ENCODE measurements at regions not wholly inside any gene's neighbourhood (a gene's known extent, or its start where the extent isn't known, plus 50 kb on each side); places are given as distances from the start of the nearest gene placed in this dataset.
"Not testable (repeated sequence)": the region's sequence is repeated elsewhere in the genome, so short reads cannot be mapped to it uniquely, and the experiment has no call there.

DNA sequence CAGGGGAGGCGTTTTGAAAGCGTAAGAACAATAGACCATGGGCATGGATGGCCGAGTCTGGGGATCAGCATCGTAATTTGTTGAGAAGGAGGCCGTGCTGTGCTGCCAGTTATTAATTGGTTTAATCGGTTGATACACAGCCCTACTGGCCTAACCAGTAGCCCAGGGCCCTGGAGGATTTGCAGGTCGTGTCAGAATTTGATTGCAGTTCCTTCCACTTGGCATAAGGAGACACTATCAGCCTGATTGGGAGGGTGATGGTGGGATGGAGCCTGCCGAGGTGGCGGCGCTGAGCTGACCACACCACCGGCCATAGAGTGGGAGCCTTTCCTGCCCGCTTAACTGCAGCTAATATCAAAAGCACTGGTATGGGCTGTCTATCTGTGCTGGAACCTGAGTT is 133.4 kb downstream of the POTEH start:
- H3K36me3 ChIP-seq (ENCODE audit: control insufficient read depth in 1 of 2, insufficient read depth in 2 of 2, low read length in 2 of 2); H3K27ac ChIP-seq (ENCODE audit: low read depth, low read length); H3K4me2 ChIP-seq (ENCODE audit: low read length); DNase-seq; H4K12ac ChIP-seq (ENCODE audit: low read depth, low read length); H2AK5ac ChIP-seq (ENCODE audit: low read length); H4K8ac ChIP-seq (ENCODE audit: low read depth, low read length); H3K27me3 ChIP-seq (ENCODE audit: insufficient read depth, low read length); H3K4ac ChIP-seq (ENCODE audit: low read depth, low read length); H3K79me1 ChIP-seq (ENCODE audit: low read length); H3K14ac ChIP-seq (ENCODE audit: low read length); H3K79me2 ChIP-seq (ENCODE audit: control insufficient read depth, insufficient read depth, low read length, poor library complexity); H3K9ac ChIP-seq (ENCODE audit: low read length); H3K4me1 ChIP-seq (ENCODE audit: control insufficient read depth in 1 of 2, insufficient read depth in 2 of 2, low read length in 2 of 2); H2BK12ac ChIP-seq (ENCODE audit: low read length); H3K9me3 ChIP-seq (ENCODE audit: insufficient read depth, low read depth, low read length); H3K18ac ChIP-seq (ENCODE audit: low read length); H4K91ac ChIP-seq (ENCODE audit: low read depth, low read length); H2BK120ac ChIP-seq (ENCODE audit: insufficient read depth, low read length, poor library complexity); H3K23ac ChIP-seq (ENCODE audit: low read length); H2AFZ ChIP-seq (ENCODE audit: insufficient read depth, low read length, poor library complexity); H3K4me3 ChIP-seq (ENCODE audit: low read depth, low read length); H2BK5ac ChIP-seq (ENCODE audit: low read depth, low read length, poor library complexity): not testable (repeated sequence)
- WGBS (ENCODE audit: extremely low coverage, insufficient coverage, insufficient read length): no CpG with 5 or more reads among the region's 12 CpGs

DNA sequence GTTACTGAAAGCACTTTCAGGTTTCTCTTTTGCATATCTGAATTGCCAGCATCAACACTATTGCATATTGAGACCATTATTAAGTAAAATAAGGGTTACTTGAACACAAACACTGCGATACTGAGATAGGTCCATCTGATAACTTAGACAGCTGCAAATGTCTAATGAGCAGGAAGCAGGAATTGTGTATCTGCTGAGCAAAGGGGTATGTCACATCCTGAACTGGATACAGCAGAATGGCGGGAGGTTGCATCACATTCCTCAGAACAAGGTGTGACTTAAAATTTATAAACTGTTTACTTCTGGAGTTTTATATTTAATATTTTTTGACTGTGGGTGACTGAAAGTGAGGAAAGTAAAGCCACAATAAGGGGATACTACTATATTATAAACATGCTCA is 142.4 kb downstream of the POTEH start:
- not testable (repeated sequence) for H3K27me3 ChIP-seq (ENCODE audit: insufficient read depth, low read length); H2BK12ac ChIP-seq (ENCODE audit: low read length); H3K14ac ChIP-seq (ENCODE audit: low read length); H4K91ac ChIP-seq (ENCODE audit: low read depth, low read length); H2AK5ac ChIP-seq (ENCODE audit: low read length); H3K9ac ChIP-seq (ENCODE audit: low read length); H4K8ac ChIP-seq (ENCODE audit: low read depth, low read length); DNase-seq; H3K79me2 ChIP-seq (ENCODE audit: control insufficient read depth, insufficient read depth, low read length, poor library complexity); H3K9me3 ChIP-seq (ENCODE audit: insufficient read depth, low read depth, low read length); H3K4me2 ChIP-seq (ENCODE audit: low read length); H2AFZ ChIP-seq (ENCODE audit: insufficient read depth, low read length, poor library complexity); H3K4ac ChIP-seq (ENCODE audit: low read depth, low read length); H3K23ac ChIP-seq (ENCODE audit: low read length); H3K27ac ChIP-seq (ENCODE audit: low read depth, low read length); H3K36me3 ChIP-seq (ENCODE audit: control insufficient read depth in 1 of 2, insufficient read depth in 2 of 2, low read length in 2 of 2); H3K4me3 ChIP-seq (ENCODE audit: low read depth, low read length); H3K79me1 ChIP-seq (ENCODE audit: low read length); H3K4me1 ChIP-seq (ENCODE audit: control insufficient read depth in 1 of 2, insufficient read depth in 2 of 2, low read length in 2 of 2); H3K18ac ChIP-seq (ENCODE audit: low read length); H2BK120ac ChIP-seq (ENCODE audit: insufficient read depth, low read length, poor library complexity); H2BK5ac ChIP-seq (ENCODE audit: low read depth, low read length, poor library complexity); H4K12ac ChIP-seq (ENCODE audit: low read depth, low read length)
- no CpG with 5 or more reads among the region's 2 CpGs for WGBS (ENCODE audit: extremely low coverage, insufficient coverage, insufficient read length)

DNA sequence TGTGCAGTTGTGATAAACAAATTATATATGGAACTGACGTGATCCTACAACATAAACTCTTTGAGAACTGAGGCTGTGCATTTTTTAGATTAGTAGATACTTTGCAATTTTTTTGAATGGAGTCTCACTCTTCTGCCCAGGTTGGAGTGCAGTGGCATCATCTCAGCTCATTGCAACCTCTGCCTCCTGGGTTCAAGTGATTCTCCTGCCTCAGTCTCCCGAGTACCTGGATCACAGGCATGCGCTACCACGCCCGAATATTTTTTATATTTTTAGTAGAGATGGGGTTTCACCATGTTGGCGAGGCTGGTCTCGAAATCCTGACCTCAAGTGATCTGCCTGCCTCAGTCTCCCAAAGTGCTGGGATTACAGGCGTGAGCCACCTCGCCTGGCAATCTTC is 145.9 kb downstream of the POTEH start:
- not testable (repeated sequence) for H2BK5ac ChIP-seq (ENCODE audit: low read depth, low read length, poor library complexity); H3K4ac ChIP-seq (ENCODE audit: low read depth, low read length); H3K4me2 ChIP-seq (ENCODE audit: low read length); H2BK120ac ChIP-seq (ENCODE audit: insufficient read depth, low read length, poor library complexity); H2BK12ac ChIP-seq (ENCODE audit: low read length); H3K9me3 ChIP-seq (ENCODE audit: insufficient read depth, low read depth, low read length); H3K79me2 ChIP-seq (ENCODE audit: control insufficient read depth, insufficient read depth, low read length, poor library complexity); H3K36me3 ChIP-seq (ENCODE audit: control insufficient read depth in 1 of 2, insufficient read depth in 2 of 2, low read length in 2 of 2); H4K12ac ChIP-seq (ENCODE audit: low read depth, low read length); H4K8ac ChIP-seq (ENCODE audit: low read depth, low read length); H3K23ac ChIP-seq (ENCODE audit: low read length); H3K79me1 ChIP-seq (ENCODE audit: low read length); H3K18ac ChIP-seq (ENCODE audit: low read length); H2AK5ac ChIP-seq (ENCODE audit: low read length); H3K27ac ChIP-seq (ENCODE audit: low read depth, low read length); H3K14ac ChIP-seq (ENCODE audit: low read length); H3K27me3 ChIP-seq (ENCODE audit: insufficient read depth, low read length); H3K4me1 ChIP-seq (ENCODE audit: control insufficient read depth in 1 of 2, insufficient read depth in 2 of 2, low read length in 2 of 2); H2AFZ ChIP-seq (ENCODE audit: insufficient read depth, low read length, poor library complexity); DNase-seq; H3K4me3 ChIP-seq (ENCODE audit: low read depth, low read length); H3K9ac ChIP-seq (ENCODE audit: low read length); H4K91ac ChIP-seq (ENCODE audit: low read depth, low read length)
- no CpG with 5 or more reads among the region's 9 CpGs for WGBS (ENCODE audit: extremely low coverage, insufficient coverage, insufficient read length)

DNA sequence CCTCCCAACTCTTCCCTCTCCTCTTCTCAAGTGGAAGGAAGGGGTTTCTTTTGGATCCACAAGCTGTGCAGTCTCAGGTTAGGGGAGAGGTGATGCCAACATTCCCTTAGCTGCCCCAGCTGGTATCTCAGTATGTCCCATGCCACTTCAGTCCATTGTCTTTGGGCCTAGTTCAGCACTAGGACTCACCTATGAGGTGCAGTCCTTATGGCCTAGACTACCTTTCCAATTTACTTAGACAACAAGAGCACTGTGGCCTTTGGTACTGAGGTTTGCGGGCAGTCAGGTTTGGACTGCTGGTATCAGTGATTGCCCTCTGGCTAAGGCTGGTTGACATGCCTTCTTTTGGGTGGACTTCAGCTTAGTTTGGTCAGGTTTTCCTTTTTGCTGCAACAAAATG is 159.9 kb downstream of the POTEH start:
- not testable (repeated sequence) for H3K14ac ChIP-seq (ENCODE audit: low read length)

More for the DNA sequence above, 159.9 kb downstream of the POTEH start:
- no CpG with 5 or more reads among the region's 1 CpG for WGBS (ENCODE audit: extremely low coverage, insufficient coverage, insufficient read length)
- not testable (repeated sequence) for H4K91ac ChIP-seq (ENCODE audit: low read depth, low read length); H3K79me2 ChIP-seq (ENCODE audit: control insufficient read depth, insufficient read depth, low read length, poor library complexity); H2AFZ ChIP-seq (ENCODE audit: insufficient read depth, low read length, poor library complexity); DNase-seq; H3K4ac ChIP-seq (ENCODE audit: low read depth, low read length); H3K9me3 ChIP-seq (ENCODE audit: insufficient read depth, low read depth, low read length); H4K8ac ChIP-seq (ENCODE audit: low read depth, low read length); H2BK5ac ChIP-seq (ENCODE audit: low read depth, low read length, poor library complexity); H2BK120ac ChIP-seq (ENCODE audit: insufficient read depth, low read length, poor library complexity); H3K36me3 ChIP-seq (ENCODE audit: control insufficient read depth in 1 of 2, insufficient read depth in 2 of 2, low read length in 2 of 2); H3K23ac ChIP-seq (ENCODE audit: low read length); H3K4me2 ChIP-seq (ENCODE audit: low read length); H3K9ac ChIP-seq (ENCODE audit: low read length); H3K27ac ChIP-seq (ENCODE audit: low read depth, low read length); H2AK5ac ChIP-seq (ENCODE audit: low read length); H3K18ac ChIP-seq (ENCODE audit: low read length); H3K79me1 ChIP-seq (ENCODE audit: low read length); H4K12ac ChIP-seq (ENCODE audit: low read depth, low read length); H3K4me3 ChIP-seq (ENCODE audit: low read depth, low read length); H3K4me1 ChIP-seq (ENCODE audit: control insufficient read depth in 1 of 2, insufficient read depth in 2 of 2, low read length in 2 of 2); H3K27me3 ChIP-seq (ENCODE audit: insufficient read depth, low read length); H2BK12ac ChIP-seq (ENCODE audit: low read length)

Data from trophoblast cell (in vitro differentiated cells and primary cell).